HEK293 (cell line): ENCODE measurements at regions not wholly inside any gene's neighbourhood (a gene's known extent, or its start where the extent isn't known, plus 50 kb on each side); places are given as distances from the start of the nearest gene placed in this dataset.

ENCODE experiments used
- CTCF ChIA-PET: fragments of 350-600 bp; formaldehyde crosslinking; extraction: SDS; loops from one replicate; lab custom pipeline; 2021; ENCODE audit warnings: antibody characterized with exemption; lab: Yijun Ruan, JAX
- POLR2A ChIA-PET: fragments of 300-600 bp; formaldehyde crosslinking; extraction: SDS; loops from one replicate; lab custom pipeline; 2020; ENCODE audit warnings: antibody characterized with exemption, inconsistent platforms; lab: Yijun Ruan, JAX
- H3K27ac ChIP-seq: fragments of 200-500 bp; sonication (Bioruptor generic); 2 replicates; pipeline ENCODE4 v1.5.1; 2014; ENCODE audit warnings: low read depth, low read length, control low read depth, inconsistent platforms; ENCODE audit errors: extremely low read depth
- H3K36me3 ChIP-seq, 2 experiments: fragments of 200-500 bp in 1 of 2; sonication (Bioruptor generic) in 1 of 2; 1 replicate in 1 of 2; 2 replicates in 1 of 2; pipeline ENCODE4 v1.5.1; 2014 to 2017; ENCODE audit warnings: inconsistent platforms in 2 of 2, low read length in 2 of 2; ENCODE audit not compliant: control insufficient read depth in 2 of 2, insufficient read depth in 1 of 2
- H3K4me1 ChIP-seq: fragments of 200-500 bp; sonication (Bioruptor generic); 2 replicates; pipeline ENCODE4 v1.5.1; 2014; ENCODE audit warnings: mild to moderate bottlenecking, low read length, inconsistent platforms; ENCODE audit not compliant: control insufficient read depth, insufficient read depth
- H3K4me3 ChIP-seq: 2 replicates; pipeline ENCODE4 v1.5.1; 2011; ENCODE audit warnings: low read depth, mild to moderate bottlenecking, control low read depth, low read length, moderate library complexity
- H3K9me3 ChIP-seq: fragments of 200-500 bp; sonication (Bioruptor generic); 2 replicates; pipeline ENCODE4 v1.5.1; 2014; ENCODE audit warnings: low read depth, low read length, inconsistent platforms; ENCODE audit not compliant: control insufficient read depth, insufficient read depth
- HOXA7 ChIP-seq: sonication (generic); formaldehyde crosslinking; IDR thresholded peaks from 2 replicates; pipeline ENCODE4 v1.8.1; 2022; ENCODE audit warnings: missing genetic modification reagents, borderline replicate concordance
- KLF1 ChIP-seq: fragments of 450-650 bp; formaldehyde crosslinking; IDR thresholded peaks from 2 replicates; pipeline ENCODE4 v1.5.1; 2016; ENCODE audit warnings: missing biosample characterization, missing genetic modification characterization
- OVOL3 ChIP-seq: fragments of 450-650 bp; formaldehyde crosslinking; IDR thresholded peaks from 2 replicates; pipeline ENCODE4 v1.5.1; 2016; ENCODE audit warnings: missing biosample characterization, missing genetic modification characterization
- PRDM2 ChIP-seq: fragments of 450-650 bp; formaldehyde crosslinking; IDR thresholded peaks from 2 replicates; pipeline ENCODE4 v1.5.1; 2016; ENCODE audit warnings: missing biosample characterization, missing genetic modification characterization, borderline replicate concordance
- ZNF114 ChIP-seq: fragments of 450-650 bp; formaldehyde crosslinking; IDR thresholded peaks from 2 replicates; pipeline ENCODE4 v1.5.0; 2017; ENCODE audit warnings: missing biosample characterization, missing genetic modification characterization
- ZNF133 ChIP-seq: fragments of 450-650 bp; formaldehyde crosslinking; IDR thresholded peaks from 2 replicates; pipeline ENCODE4 v1.5.1; 2016; ENCODE audit warnings: missing biosample characterization, missing genetic modification characterization
- ZNF138 ChIP-seq: fragments of 450-650 bp; formaldehyde crosslinking; IDR thresholded peaks from 2 replicates; pipeline ENCODE4 v1.5.1; 2016; ENCODE audit warnings: missing biosample characterization, missing genetic modification characterization, borderline replicate concordance
- ZNF157 ChIP-seq: fragments of 450-650 bp; formaldehyde crosslinking; IDR thresholded peaks from 2 replicates; pipeline ENCODE4 v1.5.1; 2016; ENCODE audit warnings: missing biosample characterization, missing genetic modification characterization
- ZNF16 ChIP-seq: fragments of 450-650 bp; formaldehyde crosslinking; IDR thresholded peaks from 2 replicates; pipeline ENCODE4 v1.5.1; 2016; ENCODE audit warnings: low read depth, missing biosample characterization, missing genetic modification characterization
- ZNF175 ChIP-seq: fragments of 450-650 bp; formaldehyde crosslinking; IDR thresholded peaks from 2 replicates; pipeline ENCODE4 v1.5.1; 2016; ENCODE audit warnings: missing biosample characterization, missing genetic modification characterization
- ZNF324 ChIP-seq: fragments of 450-650 bp; formaldehyde crosslinking; IDR thresholded peaks from 2 replicates; pipeline ENCODE4 v1.5.1; 2016; ENCODE audit warnings: missing biosample characterization, missing genetic modification characterization
- ZNF473 ChIP-seq: fragments of 450-650 bp; formaldehyde crosslinking; IDR thresholded peaks from 2 replicates; pipeline ENCODE4 v1.5.1; 2017; ENCODE audit warnings: missing biosample characterization, missing genetic modification characterization
- ZNF530 ChIP-seq: fragments of 450-650 bp; formaldehyde crosslinking; IDR thresholded peaks from 2 replicates; pipeline ENCODE4 v1.5.1; 2016; ENCODE audit warnings: low read depth, missing biosample characterization, missing genetic modification characterization
- ZNF558 ChIP-seq: fragments of 450-650 bp; formaldehyde crosslinking; IDR thresholded peaks from 2 replicates; pipeline ENCODE4 v1.5.1; 2016; ENCODE audit warnings: missing biosample characterization, missing genetic modification characterization
- ZNF776 ChIP-seq: fragments of 450-650 bp; formaldehyde crosslinking; IDR thresholded peaks from 2 replicates; pipeline ENCODE4 v1.5.0; 2017; ENCODE audit warnings: missing biosample characterization, missing genetic modification characterization, borderline replicate concordance
- TF ChIP-seq, protein P1 (sequence below): fragments of 450-650 bp; IDR thresholded peaks from 2 replicates; pipeline ENCODE4 v1.5.1; 2018; ENCODE audit warnings: missing biosample characterization, missing genetic modification characterization

GRCh38 chr11:127224276-127224675 lies 223.7 kb upstream of the KIRREL3 start (continued):
- TF ChIP-seq PRDM2 (tag by site-specific recombination): no peak
- no peak for TF ChIP-seq ZNF114
- no peak for TF ChIP-seq ZNF157 (tag by site-specific recombination)
- no peak for TF ChIP-seq ZNF175 (tag by site-specific recombination)

GRCh38 chr11:127223633-127224032 lies 223.1 kb upstream of the KIRREL3 start:
- Histone ChIP-seq H3K4me1 (no peaks in the 10 kb centered on the region), H3K9me3 (no peaks in the 10 kb centered on the region), H3K4me3 (no peak overlapping the region), H3K36me3 (no peaks in the 10 kb centered on the region), H3K27ac (no peak overlapping the region)
- ChIA-PET POLR2A (no interaction called here), CTCF (no interaction called here)
- no peak for TF ChIP-seq KLF1 (tag by site-specific recombination)
- no peak for TF ChIP-seq ZNF16 (tag by site-specific recombination)
- TF ChIP-seq ZNF138 (tag by site-specific recombination): no peak
- no peak for TF ChIP-seq ZNF473 (tag by site-specific recombination)
- TF ChIP-seq, protein P1, sequence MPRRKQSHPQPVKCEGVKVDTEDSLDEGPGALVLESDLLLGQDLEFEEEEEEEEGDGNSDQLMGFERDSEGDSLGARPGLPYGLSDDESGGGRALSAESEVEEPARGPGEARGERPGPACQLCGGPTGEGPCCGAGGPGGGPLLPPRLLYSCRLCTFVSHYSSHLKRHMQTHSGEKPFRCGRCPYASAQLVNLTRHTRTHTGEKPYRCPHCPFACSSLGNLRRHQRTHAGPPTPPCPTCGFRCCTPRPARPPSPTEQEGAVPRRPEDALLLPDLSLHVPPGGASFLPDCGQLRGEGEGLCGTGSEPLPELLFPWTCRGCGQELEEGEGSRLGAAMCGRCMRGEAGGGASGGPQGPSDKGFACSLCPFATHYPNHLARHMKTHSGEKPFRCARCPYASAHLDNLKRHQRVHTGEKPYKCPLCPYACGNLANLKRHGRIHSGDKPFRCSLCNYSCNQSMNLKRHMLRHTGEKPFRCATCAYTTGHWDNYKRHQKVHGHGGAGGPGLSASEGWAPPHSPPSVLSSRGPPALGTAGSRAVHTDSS (tag by site-specific recombination): peak; percentile 55; the same call in 1 of the 2 replicates
- TF ChIP-seq ZNF558 (tag by site-specific recombination): no peak
- TF ChIP-seq ZNF530 (tag by site-specific recombination): no peak
- no peak for TF ChIP-seq ZNF324

DNA sequence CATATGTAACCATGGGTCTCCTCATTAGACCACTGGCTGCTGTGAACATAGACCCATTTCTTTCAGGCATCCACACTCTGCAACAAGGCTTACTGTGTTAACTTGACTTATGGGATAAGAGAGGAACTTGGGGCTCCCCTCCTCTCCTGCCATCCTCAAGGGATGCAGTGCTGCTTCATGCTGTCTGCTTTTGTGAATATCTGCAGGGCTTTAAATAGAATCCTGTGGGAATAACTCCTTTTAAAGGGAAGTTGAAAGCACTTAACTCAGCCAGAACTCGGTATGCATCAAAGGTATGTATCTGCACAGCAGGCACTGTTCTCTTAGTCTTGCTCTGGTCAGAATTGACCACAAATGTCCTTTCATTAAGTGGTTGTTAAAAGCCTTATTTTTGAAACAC lies 222.5 kb upstream of the KIRREL3 start:
- no peak overlapping the region for H3K4me3 ChIP-seq
- ChIA-PET POLR2A (no interaction called here), CTCF (interaction anchor here (0.5 kb wide), 1 partner anchor 507 kb away, joined by 3 read pairs; no protein-coding TSS in a partner anchor)
- no peak overlapping the region for H3K27ac ChIP-seq
- H3K36me3 ChIP-seq: no peaks in the 10 kb centered on the region
- no peaks in the 10 kb centered on the region for H3K9me3 ChIP-seq
- TF ChIP-seq ZNF133: no peak
- no peak for TF ChIP-seq HOXA7
- no peak for TF ChIP-seq OVOL3 (tag by site-specific recombination)
- TF ChIP-seq ZNF776 (tag by site-specific recombination): no peak
- TF ChIP-seq, all 188 proteins: peak for 0
- no peaks in the 10 kb centered on the region for H3K4me1 ChIP-seq
